K562 (cell line): ENCODE measurements at regions not wholly inside any gene's neighbourhood (a gene's known extent, or its start where the extent isn't known, plus 50 kb on each side); places are given as distances from the start of the nearest gene placed in this dataset.

ENCODE experiments used
- ATAC-seq: fragments of 200-7000 bp; cut with Tn5 transposase; 3 replicates; pipeline ENCODE4 v1.9.1; 2020; ENCODE audit warnings: moderate library complexity
- BruUV-seq: library from RNA; stranded (reverse); fragments of 400-500 nt; replicated peaks from 2 replicates; lab custom pipeline; 2021; lab: Mats Ljungman, UMichigan
- CTCF ChIA-PET: fragments of 300-600 bp; formaldehyde crosslinking; extraction: SDS; loops from one replicate; lab custom pipeline; 2021; ENCODE audit warnings: low intra/inter-chr PET ratio; lab: Yijun Ruan, JAX
- POLR2A ChIA-PET: fragments of 300-600, 350-650 bp; sonication (Branson Sonifier 250); formaldehyde crosslinking; extraction: SDS; loops from one replicate; lab custom pipeline; 2021; ENCODE audit warnings: antibody characterized with exemption, inconsistent platforms; lab: Yijun Ruan, JAX
- DNase-seq, 4 experiments: peaks; one replicate each; pipeline versions ENCODE4 v3.0.0 to v3.0.0-alpha.2; 2011 to 2018; ENCODE audit warnings: low spot score in 3 of 4, mixed read lengths in 3 of 4; ENCODE audit errors: extremely low read depth in 1 of 4
- FAIRE-seq: peaks from 2 replicates; lab custom pipeline; 2011; peaks lifted over from hg19 to GRCh38; lab: Jason Lieb, UNC
- H2AFZ ChIP-seq: 2 replicates; pipeline ENCODE4 v1.6.0; 2011; ENCODE audit warnings: low read depth, low read length, control low read depth, inconsistent platforms
- H3K27ac ChIP-seq: fragments of 200-600 bp; 3 replicates; pipeline ENCODE4 v1.8.0; 2011; ENCODE audit warnings: low read depth, mild to moderate bottlenecking, control low read depth, inconsistent platforms, low read length, moderate library complexity, mixed read lengths; ENCODE audit errors: extremely low read depth
- H3K27me3 ChIP-seq, 2 experiments: fragments of 300-600 bp in 1 of 2; 2 replicates in 1 of 2; 3 replicates in 1 of 2; pipeline versions ENCODE4 v1.6.0 to v1.8.0; 2011; ENCODE audit warnings: inconsistent platforms in 2 of 2, low read length in 2 of 2, mild to moderate bottlenecking in 1 of 2, mixed read lengths in 1 of 2, moderate library complexity in 1 of 2; ENCODE audit not compliant: control insufficient read depth in 2 of 2, insufficient read depth in 2 of 2
- H3K36me3 ChIP-seq: fragments of 300-600 bp; 3 replicates; pipeline ENCODE4 v1.8.0; 2011; ENCODE audit warnings: mild to moderate bottlenecking, low read length, inconsistent platforms; ENCODE audit not compliant: control insufficient read depth, insufficient read depth
- H3K4me1 ChIP-seq, 2 experiments: fragments of 200-600 bp in 1 of 2; replicated peaks in 1 of 2; 2 replicates in 1 of 2; 3 replicates in 1 of 2; pipeline versions ENCODE4 v1.5.1 to v1.8.0; 2011; ENCODE audit warnings: inconsistent platforms in 2 of 2, low read length in 2 of 2, mild to moderate bottlenecking in 1 of 2, mixed read lengths in 1 of 2, moderate library complexity in 1 of 2; ENCODE audit not compliant: control insufficient read depth in 2 of 2, insufficient read depth in 2 of 2
- H3K4me2 ChIP-seq: 2 replicates; pipeline ENCODE4 v1.6.1; 2011; ENCODE audit warnings: low read length, control low read depth, inconsistent platforms, mixed read lengths; ENCODE audit not compliant: insufficient read depth
- H3K4me3 ChIP-seq: fragments of 200-600 bp; sonication (generic), shearing (Covaris generic); 2 replicates; pipeline ENCODE4 v1.5.1; 2016; ENCODE audit warnings: control low read depth, inconsistent platforms
- H3K79me2 ChIP-seq: fragments of 200-600 bp; 3 replicates; pipeline ENCODE4 v1.8.0; 2011; ENCODE audit warnings: low read length, inconsistent platforms; ENCODE audit not compliant: control insufficient read depth, insufficient read depth
- H3K9ac ChIP-seq, 2 experiments: 2 replicates each; pipeline versions ENCODE4 v1.6.0 to v1.6.1; 2011; ENCODE audit warnings: low read depth in 2 of 2, low read length in 2 of 2, control low read depth in 1 of 2, inconsistent platforms in 1 of 2, mild to moderate bottlenecking in 1 of 2, mixed read lengths in 1 of 2; ENCODE audit not compliant: insufficient read depth in 1 of 2
- H3K9me1 ChIP-seq: one replicate; pipeline ENCODE4 v1.6.0; 2011; ENCODE audit warnings: inconsistent platforms, mild to moderate bottlenecking, low read length, moderate library complexity; ENCODE audit not compliant: control insufficient read depth, insufficient read depth
- H3K9me3 ChIP-seq: replicated peaks from 2 replicates; pipeline ENCODE4 v1.5.1; 2011; ENCODE audit warnings: low read depth, low read length, inconsistent platforms; ENCODE audit not compliant: control insufficient read depth, insufficient read depth
- H4K20me1 ChIP-seq: replicated peaks from 2 replicates; pipeline ENCODE4 v1.6.1; 2011; ENCODE audit warnings: low read length, inconsistent platforms, mixed read lengths; ENCODE audit not compliant: control insufficient read depth, insufficient read depth
- MTF1 ChIP-seq: fragments of 250-450 bp; sonication (Bioruptor Pico); IDR thresholded peaks from 2 replicates; pipeline ENCODE4 v1.9.0; 2021; ENCODE audit warnings: moderate library complexity, mild to moderate bottlenecking, inconsistent platforms, borderline replicate concordance
- ZNF24 ChIP-seq: fragments of 450-650 bp; IDR thresholded peaks from 2 replicates; pipeline ENCODE4 v1.6.1; 2016
- ZNF561 ChIP-seq: fragments of 450-650 bp; formaldehyde crosslinking; conservative IDR thresholded peaks from 2 replicates; pipeline ENCODE4 v1.4.0; 2020; ENCODE audit warnings: mild to moderate bottlenecking, moderate library complexity
- in situ Hi-C: fragments of 300-500 bp; cut with MboI; formaldehyde crosslinking; loops from 4 replicates; pipeline ENCODE4 v1.15.0; 2018; ENCODE audit warnings: inconsistent platforms, mixed read lengths
- intact Hi-C: fragments of 100-400 bp; cut with micrococcal nuclease; formaldehyde crosslinking; loops from 2 replicates; pipeline ENCODE4 v1.14.2; 2022
- TF ChIP-seq, protein P1 (sequence below): IDR thresholded peaks from 2 replicates; pipeline ENCODE4 v1.6.1; 2016; ENCODE audit warnings: missing genetic modification characterization, missing compliant biosample characterization

- CTCF ChIA-PET = no interaction called here
- POLR2A ChIA-PET = interaction anchor here (1.1 kb wide), 1 partner anchor 16 kb away, joined by 4 read pairs; no protein-coding TSS in a partner anchor
- FAIRE-seq (no peak), DNase-seq (no peak), ATAC-seq (no peak)
- Histone ChIP-seq H3K36me3 (no peaks in the 10 kb centered on the region), H3K4me2 (no peak overlapping the region), H4K20me1 (no peaks in the 10 kb centered on the region; the same call in 1 of the 2 replicates), H3K79me2 (no peaks in the 10 kb centered on the region), H3K9me1 (no peaks in the 10 kb centered on the region), H2AFZ (no peak overlapping the region), H3K9me3 (no peaks in the 10 kb centered on the region), H3K27me3 (no peaks in the 10 kb centered on the region), H3K4me1 (no peaks in the 10 kb centered on the region), H3K27ac (no peak overlapping the region), H3K9ac (no peak overlapping the region), H3K4me3 (no peak overlapping the region)
- BruUV-seq = no TSS peak
- TF ChIP-seq ZNF24 = no peak
- TF ChIP-seq, protein P1, sequence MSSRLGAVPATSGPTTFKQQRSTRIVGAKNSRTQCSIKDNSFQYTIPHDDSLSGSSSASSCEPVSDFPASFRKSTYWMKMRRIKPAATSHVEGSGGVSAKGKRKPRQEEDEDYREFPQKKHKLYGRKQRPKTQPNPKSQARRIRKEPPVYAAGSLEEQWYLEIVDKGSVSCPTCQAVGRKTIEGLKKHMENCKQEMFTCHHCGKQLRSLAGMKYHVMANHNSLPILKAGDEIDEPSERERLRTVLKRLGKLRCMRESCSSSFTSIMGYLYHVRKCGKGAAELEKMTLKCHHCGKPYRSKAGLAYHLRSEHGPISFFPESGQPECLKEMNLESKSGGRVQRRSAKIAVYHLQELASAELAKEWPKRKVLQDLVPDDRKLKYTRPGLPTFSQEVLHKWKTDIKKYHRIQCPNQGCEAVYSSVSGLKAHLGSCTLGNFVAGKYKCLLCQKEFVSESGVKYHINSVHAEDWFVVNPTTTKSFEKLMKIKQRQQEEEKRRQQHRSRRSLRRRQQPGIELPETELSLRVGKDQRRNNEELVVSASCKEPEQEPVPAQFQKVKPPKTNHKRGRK = peak; percentile 93
- no peak for TF ChIP-seq MTF1 (CRISPR knock-in tag)
- TF ChIP-seq ZNF561 (CRISPR knock-in tag) = no peak
- in situ Hi-C loops (no loop called here), intact Hi-C loops (no loop called here)
Measured at GRCh38 chr17:33739714-33740113, 446.6 kb upstream of the ASIC2 start.
